ENCODE measurements at regions not wholly inside any gene's neighbourhood (a gene's known extent, or its start where the extent isn't known, plus 50 kb on each side); places are given as distances from the start of the nearest gene placed in this dataset.
"Not testable (repeated sequence)": the region's sequence is repeated elsewhere in the genome, so short reads cannot be mapped to it uniquely, and the experiment has no call there.

DNA sequence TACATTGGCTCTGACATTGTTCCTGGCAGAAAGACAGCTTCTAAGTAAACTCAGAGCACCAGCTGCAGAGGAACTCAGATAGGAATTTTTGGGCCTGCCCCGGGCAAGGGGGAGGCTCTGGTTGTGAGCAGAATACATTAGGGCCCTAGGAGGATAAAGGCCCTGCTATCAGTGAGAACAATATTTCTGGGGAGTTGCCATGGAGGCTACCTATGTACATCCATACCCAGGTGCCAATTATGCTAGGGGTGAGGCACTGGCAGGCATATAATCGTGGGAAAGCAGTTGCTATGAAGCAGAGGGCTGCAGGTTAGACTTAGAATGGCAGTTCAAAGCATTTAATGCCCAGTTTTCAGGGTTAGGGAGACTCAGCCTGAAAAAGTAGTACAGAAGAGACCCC lies 273.5 kb upstream of the EDA2R start:
- no peaks in the 10 kb centered on the region for H3K27me3 ChIP-seq (ENCODE audit: insufficient read depth, low read length)
- no peaks in the 10 kb centered on the region for H3K9me3 ChIP-seq (ENCODE audit: insufficient read depth, low read depth, low read length)
- no peak overlapping the region for H3K9ac ChIP-seq (ENCODE audit: low read depth, low read length)
- H3K27ac ChIP-seq (ENCODE audit: low read depth, low read length), result no peak overlapping the region
- H3K4me1 ChIP-seq (ENCODE audit: insufficient read depth, low read length), result no peaks in the 10 kb centered on the region
- 95% methylated on average over 2 of the region's 2 CpGs for WGBS
- H3K4me3 ChIP-seq (ENCODE audit: low read length), result no peak overlapping the region
- H3K36me3 ChIP-seq (ENCODE audit: insufficient read depth, low read length), result no peaks in the 10 kb centered on the region

DNA sequence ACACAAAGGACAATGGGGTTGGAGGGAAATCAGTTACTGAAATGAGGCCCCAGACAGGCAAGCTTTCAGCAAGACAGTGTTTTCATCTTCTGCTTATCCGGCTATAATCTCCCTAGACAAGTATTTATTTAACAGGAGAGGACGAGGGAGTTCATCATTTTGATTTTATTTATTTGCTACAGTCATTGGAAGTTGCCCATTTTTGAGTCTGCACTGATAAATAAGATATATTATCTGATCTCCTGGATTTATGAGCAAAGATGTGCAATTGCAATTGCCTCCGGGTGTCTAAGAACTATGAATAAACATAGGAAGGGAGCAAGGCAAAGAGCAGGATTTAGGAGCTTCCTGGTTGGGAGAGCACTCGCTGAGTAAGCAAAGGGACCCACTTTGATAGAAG lies 263.2 kb upstream of the EDA2R start:
- H3K27ac ChIP-seq (ENCODE audit: low read depth, low read length), result no peak overlapping the region
- WGBS, result 97% methylated on average over 2 of the region's 4 CpGs

DNA sequence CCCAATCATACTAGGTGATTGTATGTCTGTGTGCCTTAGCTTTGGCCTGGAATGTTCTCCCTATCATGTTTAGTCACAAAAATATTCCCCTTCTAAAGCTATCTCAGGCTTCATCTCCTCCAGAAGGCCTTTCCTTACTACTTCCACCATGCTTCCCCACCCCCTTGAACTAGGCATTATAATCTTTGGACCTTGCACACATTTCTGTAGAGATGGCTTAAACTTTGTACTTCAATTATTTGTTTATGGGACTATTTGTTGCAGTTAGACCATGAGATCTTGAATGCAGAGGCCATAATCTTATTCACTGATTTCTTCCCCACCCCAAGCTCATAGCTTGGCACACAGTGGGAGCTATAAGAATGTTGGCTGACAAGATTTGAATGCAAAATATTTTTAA lies 262.0 kb upstream of the EDA2R start:
- no peak overlapping the region for H3K9ac ChIP-seq (ENCODE audit: low read depth, low read length)
- no peaks in the 10 kb centered on the region for H3K27me3 ChIP-seq (ENCODE audit: insufficient read depth, low read length)
- no peaks in the 10 kb centered on the region for H3K9me3 ChIP-seq (ENCODE audit: insufficient read depth, low read depth, low read length)
- no peaks in the 10 kb centered on the region for H3K36me3 ChIP-seq (ENCODE audit: insufficient read depth, low read length)
- no peak overlapping the region for H3K27ac ChIP-seq (ENCODE audit: low read depth, low read length)
- H3K4me3 ChIP-seq (ENCODE audit: low read length), result no peak overlapping the region
- H3K4me1 ChIP-seq (ENCODE audit: insufficient read depth, low read length), result no peaks in the 10 kb centered on the region

More for the DNA sequence above, 263.2 kb upstream of the EDA2R start:
- no peaks in the 10 kb centered on the region for H3K36me3 ChIP-seq (ENCODE audit: insufficient read depth, low read length)
- no peaks in the 10 kb centered on the region for H3K4me1 ChIP-seq (ENCODE audit: insufficient read depth, low read length)
- H3K9me3 ChIP-seq (ENCODE audit: insufficient read depth, low read depth, low read length), result no peaks in the 10 kb centered on the region
- H3K27me3 ChIP-seq (ENCODE audit: insufficient read depth, low read length), result no peaks in the 10 kb centered on the region
- H3K4me3 ChIP-seq (ENCODE audit: low read length), result no peak overlapping the region
- H3K9ac ChIP-seq (ENCODE audit: low read depth, low read length), result no peak overlapping the region

DNA sequence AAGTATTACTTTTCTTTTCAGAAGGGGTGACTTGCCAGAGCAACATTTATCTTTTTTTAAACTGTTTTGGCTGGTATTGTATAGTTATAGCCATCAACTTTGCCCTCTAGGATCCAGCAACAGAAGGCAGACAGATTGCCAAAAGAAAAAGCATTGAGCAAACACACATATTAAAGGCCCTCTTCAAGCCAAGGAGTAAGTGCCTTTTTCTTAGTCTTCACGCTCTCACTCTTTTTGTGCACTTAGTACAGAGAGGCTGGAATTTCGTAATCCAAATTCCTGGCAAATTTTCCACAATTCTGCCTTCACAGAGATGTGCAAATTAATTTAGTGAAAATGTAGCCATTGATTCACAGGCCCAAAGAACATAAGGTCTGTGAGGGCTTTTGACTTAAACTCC lies 253.1 kb upstream of the EDA2R start:
- no peak overlapping the region for H3K4me3 ChIP-seq (ENCODE audit: low read length)
- H3K27ac ChIP-seq (ENCODE audit: low read depth, low read length), result no peak overlapping the region
- no peaks in the 10 kb centered on the region for H3K9me3 ChIP-seq (ENCODE audit: insufficient read depth, low read depth, low read length)
- no peaks in the 10 kb centered on the region for H3K27me3 ChIP-seq (ENCODE audit: insufficient read depth, low read length)
- 100% methylated on average over 1 of the region's 2 CpGs for WGBS
- no peaks in the 10 kb centered on the region for H3K4me1 ChIP-seq (ENCODE audit: insufficient read depth, low read length)
- H3K36me3 ChIP-seq (ENCODE audit: insufficient read depth, low read length), result no peaks in the 10 kb centered on the region
- no peak overlapping the region for H3K9ac ChIP-seq (ENCODE audit: low read depth, low read length)

GRCh38 chrX:66889418-66889817 lies 250.5 kb upstream of the EDA2R start:
- Histone ChIP-seq H3K27me3 (ENCODE audit: insufficient read depth, low read length) (no peaks in the 10 kb centered on the region), H3K9ac (ENCODE audit: low read depth, low read length) (no peak overlapping the region), H3K36me3 (ENCODE audit: insufficient read depth, low read length) (no peaks in the 10 kb centered on the region), H3K27ac (ENCODE audit: low read depth, low read length) (no peak overlapping the region), H3K4me1 (ENCODE audit: insufficient read depth, low read length) (no peaks in the 10 kb centered on the region), H3K9me3 (ENCODE audit: insufficient read depth, low read depth, low read length) (no peaks in the 10 kb centered on the region), H3K4me3 (ENCODE audit: low read length) (no peak overlapping the region)
- 100% methylated on average over 2 of the region's 2 CpGs for WGBS

DNA sequence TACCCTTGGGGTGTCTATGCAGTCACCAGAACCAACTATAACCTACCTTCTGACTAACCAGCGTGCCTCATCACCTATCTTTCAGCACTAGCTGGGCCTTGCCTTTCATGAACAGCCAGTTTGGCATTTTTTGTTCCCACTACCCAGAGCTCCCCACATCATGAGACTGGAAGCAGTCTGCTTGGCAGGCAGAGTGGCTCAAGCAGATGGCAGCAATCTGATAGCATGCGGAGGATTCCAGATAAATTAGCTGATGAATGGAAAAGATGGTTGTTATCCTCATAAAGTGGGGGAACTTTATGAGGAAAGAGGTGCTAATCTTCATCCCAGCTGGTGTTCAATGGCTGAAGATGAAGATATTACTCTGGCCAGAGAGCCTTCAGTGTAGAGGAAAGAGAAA lies 243.2 kb upstream of the EDA2R start:
- Histone ChIP-seq H3K27ac (ENCODE audit: low read depth, low read length) (no peak overlapping the region), H3K36me3 (ENCODE audit: insufficient read depth, low read length) (no peaks in the 10 kb centered on the region), H3K4me1 (ENCODE audit: insufficient read depth, low read length) (no peaks in the 10 kb centered on the region), H3K9me3 (ENCODE audit: insufficient read depth, low read depth, low read length) (no peaks in the 10 kb centered on the region), H3K27me3 (ENCODE audit: insufficient read depth, low read length) (no peaks in the 10 kb centered on the region), H3K4me3 (ENCODE audit: low read length) (no peak overlapping the region), H3K9ac (ENCODE audit: low read depth, low read length) (no peak overlapping the region)
- WGBS, result 94% methylated on average over 2 of the region's 2 CpGs

DNA sequence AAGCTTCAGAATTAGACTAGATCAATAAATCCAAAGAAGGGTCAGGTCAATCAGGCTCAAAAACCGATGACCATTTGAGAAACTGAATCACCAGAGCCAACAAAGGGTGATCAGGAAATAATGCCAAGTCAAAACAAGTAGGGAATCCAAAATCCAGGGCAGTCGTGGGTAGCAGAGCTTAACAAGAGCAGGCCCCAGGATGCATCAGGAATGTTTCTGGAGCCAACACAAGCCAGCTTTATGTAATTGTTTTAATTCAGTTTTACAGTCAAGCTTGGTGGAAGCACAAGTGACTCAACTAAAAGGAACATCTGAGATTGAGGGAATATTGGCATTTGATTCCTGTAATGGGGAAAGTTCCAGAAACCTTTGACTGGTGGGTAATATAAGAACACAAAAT lies 237.9 kb upstream of the EDA2R start:
- Histone ChIP-seq H3K27ac (ENCODE audit: low read depth, low read length) (no peak overlapping the region), H3K9ac (ENCODE audit: low read depth, low read length) (no peak overlapping the region), H3K27me3 (ENCODE audit: insufficient read depth, low read length) (no peaks in the 10 kb centered on the region), H3K4me1 (ENCODE audit: insufficient read depth, low read length) (no peaks in the 10 kb centered on the region), H3K9me3 (ENCODE audit: insufficient read depth, low read depth, low read length) (no peaks in the 10 kb centered on the region), H3K4me3 (ENCODE audit: low read length) (no peak overlapping the region), H3K36me3 (ENCODE audit: insufficient read depth, low read length) (no peaks in the 10 kb centered on the region)
- 65% methylated on average over 2 of the region's 2 CpGs for WGBS

DNA sequence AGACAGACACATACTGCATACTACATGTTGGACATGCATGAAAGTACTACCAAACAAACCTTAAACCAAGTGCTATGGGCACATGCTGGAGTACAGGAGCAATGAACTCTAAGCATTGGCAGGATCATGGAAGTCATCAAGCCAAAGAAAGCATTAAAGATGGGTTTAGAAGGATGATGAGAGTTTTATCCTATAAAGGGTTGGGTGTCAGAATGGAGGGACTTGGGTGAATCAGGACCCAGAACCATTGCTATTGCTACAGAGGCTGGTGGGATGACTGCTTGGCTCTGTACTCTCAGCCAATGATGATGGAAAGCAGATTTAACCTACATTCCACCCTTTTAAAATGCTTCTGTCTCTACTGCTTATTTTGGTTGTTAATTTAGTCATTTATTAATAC lies 233.9 kb upstream of the EDA2R start:
- H3K9ac ChIP-seq (ENCODE audit: low read depth, low read length), result no peak overlapping the region
- H3K4me3 ChIP-seq (ENCODE audit: low read length), result no peak overlapping the region
- no peaks in the 10 kb centered on the region for H3K36me3 ChIP-seq (ENCODE audit: insufficient read depth, low read length)
- no peaks in the 10 kb centered on the region for H3K4me1 ChIP-seq (ENCODE audit: insufficient read depth, low read length)
- H3K9me3 ChIP-seq (ENCODE audit: insufficient read depth, low read depth, low read length), result no peaks in the 10 kb centered on the region
- H3K27me3 ChIP-seq (ENCODE audit: insufficient read depth, low read length), result no peaks in the 10 kb centered on the region
- H3K27ac ChIP-seq (ENCODE audit: low read depth, low read length), result no peak overlapping the region

DNA sequence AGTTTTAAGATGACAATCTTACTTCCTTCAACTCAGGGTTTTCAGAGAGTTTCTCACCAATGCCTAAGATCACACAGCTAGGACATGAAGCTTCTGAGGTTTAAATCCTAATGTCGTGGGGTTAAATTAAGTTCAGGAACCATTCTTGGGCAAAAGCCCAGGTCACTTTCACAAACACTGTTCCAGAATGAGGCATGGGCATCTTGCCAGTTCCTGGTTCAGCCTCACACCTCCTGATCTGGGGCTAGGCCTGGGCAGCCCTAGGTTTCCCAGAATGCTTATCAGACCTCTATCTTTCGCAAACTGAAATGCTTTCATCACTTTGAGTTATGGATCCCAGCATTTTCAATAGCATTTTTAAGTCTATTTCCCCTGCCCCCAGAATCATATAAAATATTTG lies 224.8 kb upstream of the EDA2R start:
- H3K27ac ChIP-seq (ENCODE audit: low read depth, low read length), result no peak overlapping the region

DNA sequence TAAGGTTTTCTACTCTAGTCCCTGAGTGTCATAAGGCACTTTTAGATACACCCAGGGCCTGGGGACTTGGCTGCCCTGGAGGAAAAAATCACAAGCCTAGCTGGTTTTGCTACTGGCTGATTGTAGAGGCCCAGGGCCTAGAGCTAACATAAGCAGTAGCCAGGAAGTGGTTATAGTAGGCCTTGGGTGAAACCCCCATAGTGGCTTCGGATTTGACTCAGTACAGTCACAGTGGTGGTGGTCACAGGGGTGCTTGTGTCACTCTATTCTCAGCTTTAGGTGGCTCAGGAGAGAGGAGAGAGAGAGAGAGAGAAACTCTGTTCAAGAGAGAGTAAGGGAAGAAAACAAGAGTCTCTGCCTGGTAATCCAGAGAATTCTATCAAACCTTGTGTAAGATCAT lies 194.5 kb upstream of the EDA2R start:
- H3K9ac ChIP-seq (ENCODE audit: low read depth, low read length), result no peak overlapping the region
- no peak overlapping the region for H3K27ac ChIP-seq (ENCODE audit: low read depth, low read length)
- H3K9me3 ChIP-seq (ENCODE audit: insufficient read depth, low read depth, low read length), result no peaks in the 10 kb centered on the region
- H3K27me3 ChIP-seq (ENCODE audit: insufficient read depth, low read length), result no peaks in the 10 kb centered on the region
- WGBS, result 50% methylated on average over 1 of the region's 1 CpG
- H3K4me3 ChIP-seq (ENCODE audit: low read length), result no peak overlapping the region
- no peaks in the 10 kb centered on the region for H3K4me1 ChIP-seq (ENCODE audit: insufficient read depth, low read length)
- no peaks in the 10 kb centered on the region for H3K36me3 ChIP-seq (ENCODE audit: insufficient read depth, low read length)

More for the DNA sequence above, 224.8 kb upstream of the EDA2R start:
- H3K9me3 ChIP-seq (ENCODE audit: insufficient read depth, low read depth, low read length), result no peaks in the 10 kb centered on the region
- H3K36me3 ChIP-seq (ENCODE audit: insufficient read depth, low read length), result no peaks in the 10 kb centered on the region
- 87% methylated on average over 2 of the region's 2 CpGs for WGBS
- H3K27me3 ChIP-seq (ENCODE audit: insufficient read depth, low read length), result no peaks in the 10 kb centered on the region
- H3K4me3 ChIP-seq (ENCODE audit: low read length), result no peak overlapping the region
- H3K4me1 ChIP-seq (ENCODE audit: insufficient read depth, low read length), result no peaks in the 10 kb centered on the region
- H3K9ac ChIP-seq (ENCODE audit: low read depth, low read length), result no peak overlapping the region

GRCh38 chrX:66815227-66815626 lies 176.3 kb upstream of the EDA2R start:
- Histone ChIP-seq H3K27me3 (ENCODE audit: insufficient read depth, low read length) (no peaks in the 10 kb centered on the region), H3K4me3 (ENCODE audit: low read length) (no peak overlapping the region), H3K4me1 (ENCODE audit: insufficient read depth, low read length) (no peaks in the 10 kb centered on the region), H3K9me3 (ENCODE audit: insufficient read depth, low read depth, low read length) (no peaks in the 10 kb centered on the region), H3K9ac (ENCODE audit: low read depth, low read length) (no peak overlapping the region), H3K27ac (ENCODE audit: low read depth, low read length) (no peak overlapping the region), H3K36me3 (ENCODE audit: insufficient read depth, low read length) (no peaks in the 10 kb centered on the region)
- 83% methylated on average over 1 of the region's 1 CpG for WGBS

DNA sequence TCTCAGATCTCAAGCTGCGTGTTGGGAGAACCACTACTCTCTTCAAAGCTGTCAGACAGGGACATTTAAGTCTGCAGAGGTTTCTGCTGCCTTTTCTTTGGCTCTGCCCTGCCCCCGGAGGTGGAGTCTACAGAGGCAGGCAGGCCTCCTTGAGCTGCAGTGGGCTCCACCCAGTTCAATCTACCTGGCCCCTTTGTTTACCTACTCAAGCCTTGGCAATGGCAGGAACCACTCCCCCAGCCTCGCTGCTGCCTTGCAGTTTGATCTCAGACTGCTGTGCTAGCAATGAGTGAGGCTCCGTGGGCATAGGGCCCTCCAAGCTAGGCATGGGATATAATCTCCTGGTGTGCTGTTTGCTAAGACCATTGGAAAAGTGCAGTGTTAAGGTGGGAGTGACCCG lies 155.6 kb upstream of the EDA2R start:
- not testable (repeated sequence) for H3K36me3 ChIP-seq (ENCODE audit: insufficient read depth, low read length); H3K27ac ChIP-seq (ENCODE audit: low read depth, low read length); H3K4me3 ChIP-seq (ENCODE audit: low read length); H3K4me1 ChIP-seq (ENCODE audit: insufficient read depth, low read length); H3K27me3 ChIP-seq (ENCODE audit: insufficient read depth, low read length); H3K9me3 ChIP-seq (ENCODE audit: insufficient read depth, low read depth, low read length); H3K9ac ChIP-seq (ENCODE audit: low read depth, low read length)
- WGBS, result 74% methylated on average over 4 of the region's 5 CpGs
